Coronary artery (tissue), 2 donors: ENCODE measurements at regions not wholly inside any gene's neighbourhood (a gene's known extent, or its start where the extent isn't known, plus 50 kb on each side); places are given as distances from the start of the nearest gene placed in this dataset.

Source experiments
- DNase-seq: peaks from one replicate; pipeline ENCODE4 v3.0.0-alpha.2; 2017; ENCODE audit warnings: low spot score
- H3K27ac ChIP-seq, 2 donors: fragments of 200-600 bp; sonication (generic); one replicate each; pipeline ENCODE4 v1.5.1; 2016 to 2019
- H3K4me3 ChIP-seq: fragments of 200-600 bp; sonication (generic); 2 replicates; pipeline ENCODE4 v1.5.1; 2016; ENCODE audit warnings: mild to moderate bottlenecking, moderate library complexity
- CTCF ChIP-seq: fragments of 200-600 bp; sonication (generic); IDR thresholded peaks from one replicate; pipeline ENCODE4 v1.5.1; 2019; ENCODE audit warnings: antibody characterized with exemption

- no peak for DNase-seq
Observed at GRCh38 chr1:88126467-88126866, 557.6 kb upstream of the PKN2 start.

GRCh38 chr1:88133991-88134390 lies 550.1 kb upstream of the PKN2 start:
- TF ChIP-seq CTCF = no peak
- DNase-seq = no peak
- no peak overlapping the region for H3K4me3 ChIP-seq
- no peak overlapping the region for H3K27ac ChIP-seq

More at GRCh38 chr1:88126467-88126866, 557.6 kb upstream of the PKN2 start:
- Histone ChIP-seq H3K27ac (no peak overlapping the region), H3K4me3 (no peak overlapping the region)
- TF ChIP-seq CTCF = no peak

GRCh38 chr1:88134983-88135921 lies 548.8 kb upstream of the PKN2 start:
- no peak overlapping the region for H3K27ac ChIP-seq
- DNase-seq = no peak
- TF ChIP-seq CTCF = no peak
- no peak overlapping the region for H3K4me3 ChIP-seq

GRCh38 chr1:88139633-88140032 lies 544.4 kb upstream of the PKN2 start:
- Histone ChIP-seq H3K4me3 (no peak overlapping the region), H3K27ac (no peak overlapping the region)
- TF ChIP-seq CTCF = no peak
- DNase-seq = no peak

GRCh38 chr1:88140325-88140724 lies 543.7 kb upstream of the PKN2 start:
- H3K4me3 ChIP-seq = no peak overlapping the region
- DNase-seq = no peak
- no peak overlapping the region for H3K27ac ChIP-seq
- no peak for TF ChIP-seq CTCF

- TF ChIP-seq CTCF = no peak
- Histone ChIP-seq H3K27ac (no peak overlapping the region), H3K4me3 (no peak overlapping the region)
- no peak for DNase-seq
Observed at GRCh38 chr1:88141499-88142074, 542.5 kb upstream of the PKN2 start.

- Histone ChIP-seq H3K27ac (no peak overlapping the region), H3K4me3 (no peak overlapping the region)
- DNase-seq = no peak
- TF ChIP-seq CTCF = no peak
Observed at GRCh38 chr1:88145752-88146151, 538.3 kb upstream of the PKN2 start.
